ENCODE measurements at regions not wholly inside any gene's neighbourhood (a gene's known extent, or its start where the extent isn't known, plus 50 kb on each side); places are given as distances from the start of the nearest gene placed in this dataset.

DNA sequence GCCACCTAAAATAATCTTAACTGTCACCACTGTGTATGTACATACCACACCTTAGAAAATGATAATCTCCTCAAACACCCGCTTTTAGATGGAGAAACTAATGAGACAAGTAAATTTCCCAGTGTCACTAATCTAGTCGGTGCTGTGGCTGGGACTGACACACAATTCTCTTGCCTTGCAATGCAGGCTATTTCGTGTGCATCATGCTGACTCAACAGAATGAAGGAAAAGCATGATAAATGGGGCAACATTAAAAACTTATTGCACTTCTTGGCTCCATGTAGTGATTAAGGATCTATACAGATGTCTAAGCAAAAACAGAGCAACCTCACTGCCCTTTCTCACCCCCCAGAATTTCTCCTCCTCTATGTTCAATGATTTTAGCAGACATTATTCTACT is 677.9 kb downstream of the DTWD2 start:
- TF ChIP-seq, protein P1, sequence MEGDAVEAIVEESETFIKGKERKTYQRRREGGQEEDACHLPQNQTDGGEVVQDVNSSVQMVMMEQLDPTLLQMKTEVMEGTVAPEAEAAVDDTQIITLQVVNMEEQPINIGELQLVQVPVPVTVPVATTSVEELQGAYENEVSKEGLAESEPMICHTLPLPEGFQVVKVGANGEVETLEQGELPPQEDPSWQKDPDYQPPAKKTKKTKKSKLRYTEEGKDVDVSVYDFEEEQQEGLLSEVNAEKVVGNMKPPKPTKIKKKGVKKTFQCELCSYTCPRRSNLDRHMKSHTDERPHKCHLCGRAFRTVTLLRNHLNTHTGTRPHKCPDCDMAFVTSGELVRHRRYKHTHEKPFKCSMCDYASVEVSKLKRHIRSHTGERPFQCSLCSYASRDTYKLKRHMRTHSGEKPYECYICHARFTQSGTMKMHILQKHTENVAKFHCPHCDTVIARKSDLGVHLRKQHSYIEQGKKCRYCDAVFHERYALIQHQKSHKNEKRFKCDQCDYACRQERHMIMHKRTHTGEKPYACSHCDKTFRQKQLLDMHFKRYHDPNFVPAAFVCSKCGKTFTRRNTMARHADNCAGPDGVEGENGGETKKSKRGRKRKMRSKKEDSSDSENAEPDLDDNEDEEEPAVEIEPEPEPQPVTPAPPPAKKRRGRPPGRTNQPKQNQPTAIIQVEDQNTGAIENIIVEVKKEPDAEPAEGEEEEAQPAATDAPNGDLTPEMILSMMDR (conservative IDR thresholded peaks at IDR 0.05) = no peak
- TF ChIP-seq EZH2 (IDR thresholded peaks at IDR 0.05; ENCODE audit: low read depth) = no peak
